Mesenchymal stem cell (in vitro differentiated cells and primary cell): ENCODE measurements at regions not wholly inside any gene's neighbourhood (a gene's known extent, or its start where the extent isn't known, plus 50 kb on each side); places are given as distances from the start of the nearest gene placed in this dataset.
"Not testable (repeated sequence)": the region's sequence is repeated elsewhere in the genome, so short reads cannot be mapped to it uniquely, and the experiment has no call there.

Experiments used
- DNase-seq: peaks from one replicate; pipeline ENCODE4 v3.0.0-alpha.2; 2013
- H2AFZ ChIP-seq: one replicate; pipeline ENCODE4 v1.6.1; 2013; ENCODE audit warnings: low read depth, mild to moderate bottlenecking, control low read depth, inconsistent platforms, low read length, moderate library complexity
- H2AK5ac ChIP-seq: 2 replicates; pipeline ENCODE4 v1.6.1; 2013; ENCODE audit warnings: low read length, moderate library complexity, mild to moderate bottlenecking, inconsistent platforms; ENCODE audit not compliant: severe bottlenecking
- H2BK120ac ChIP-seq: one replicate; pipeline ENCODE4 v1.6.1; 2013; ENCODE audit warnings: low read depth, mild to moderate bottlenecking, inconsistent platforms, low read length, moderate library complexity
- H2BK12ac ChIP-seq, 2 experiments: one replicate each; pipeline ENCODE4 v1.6.1; 2013; ENCODE audit warnings: inconsistent platforms in 2 of 2, low read length in 2 of 2, mild to moderate bottlenecking in 2 of 2, moderate library complexity in 2 of 2, control low read depth in 1 of 2
- H2BK15ac ChIP-seq: one replicate; pipeline ENCODE4 v1.6.1; 2013; ENCODE audit warnings: mild to moderate bottlenecking, low read depth, inconsistent platforms; ENCODE audit not compliant: poor library complexity, severe bottlenecking
- H2BK5ac ChIP-seq: 2 replicates; pipeline ENCODE4 v1.6.1; 2013; ENCODE audit warnings: low read depth, mild to moderate bottlenecking, low read length, control low read depth, inconsistent platforms; ENCODE audit not compliant: poor library complexity, severe bottlenecking
- H3K14ac ChIP-seq, 2 experiments: one replicate each; pipeline ENCODE4 v1.6.1; 2013; ENCODE audit warnings: inconsistent platforms in 2 of 2, low read length in 2 of 2, control low read depth in 1 of 2, mild to moderate bottlenecking in 1 of 2, moderate library complexity in 1 of 2
- H3K18ac ChIP-seq, 2 experiments: one replicate each; pipeline ENCODE4 v1.6.1; 2013; ENCODE audit warnings: inconsistent platforms in 2 of 2, low read length in 2 of 2, control low read depth in 1 of 2, low read depth in 1 of 2, mild to moderate bottlenecking in 1 of 2
- H3K23ac ChIP-seq, 2 experiments: one replicate each; pipeline ENCODE4 v1.6.1; 2013; ENCODE audit warnings: inconsistent platforms in 2 of 2, low read length in 2 of 2, mild to moderate bottlenecking in 2 of 2, moderate library complexity in 2 of 2, control low read depth in 1 of 2
- H3K27ac ChIP-seq: 2 replicates; pipeline ENCODE4 v1.5.1; 2013; ENCODE audit warnings: mild to moderate bottlenecking, moderate library complexity, low read length, control low read depth, inconsistent platforms; ENCODE audit not compliant: poor library complexity, severe bottlenecking
- H3K27me3 ChIP-seq, 2 experiments: 2 replicates each; pipeline versions ENCODE4 v1.6.1 to v1.7.0; 2013; ENCODE audit warnings: low read length in 2 of 2, mild to moderate bottlenecking in 2 of 2, moderate library complexity in 2 of 2, control low read depth in 1 of 2, inconsistent platforms in 1 of 2; ENCODE audit not compliant: control insufficient read depth in 1 of 2, insufficient read depth in 1 of 2
- H3K36me3 ChIP-seq, 2 experiments: 2 replicates each; pipeline versions ENCODE4 v1.6.1 to v1.7.0; 2013; ENCODE audit warnings: low read length in 2 of 2, control low read depth in 1 of 2, inconsistent platforms in 1 of 2, low read depth in 1 of 2, mild to moderate bottlenecking in 1 of 2; ENCODE audit not compliant: insufficient read depth in 2 of 2, control insufficient read depth in 1 of 2
- H3K4ac ChIP-seq, 2 experiments: one replicate each; pipeline ENCODE4 v1.6.1; 2013; ENCODE audit warnings: inconsistent platforms in 2 of 2, low read length in 2 of 2, mild to moderate bottlenecking in 2 of 2, moderate library complexity in 2 of 2, control low read depth in 1 of 2, low read depth in 1 of 2
- H3K4me1 ChIP-seq: 2 replicates; pipeline ENCODE4 v1.6.1; 2013; ENCODE audit warnings: low read depth, low read length, control low read depth; ENCODE audit not compliant: control insufficient read depth, insufficient read depth
- H3K4me2 ChIP-seq: 2 replicates; pipeline ENCODE4 v1.6.1; 2013; ENCODE audit warnings: low read length, mild to moderate bottlenecking, inconsistent platforms; ENCODE audit not compliant: poor library complexity, severe bottlenecking
- H3K4me3 ChIP-seq, 2 experiments: 2 replicates each; pipeline versions ENCODE4 v1.5.1 to v1.7.0; 2013; ENCODE audit warnings: low read length in 2 of 2, mild to moderate bottlenecking in 2 of 2, control low read depth in 1 of 2, low read depth in 1 of 2; ENCODE audit not compliant: insufficient read depth in 1 of 2
- H3K79me1 ChIP-seq: replicated peaks from 2 replicates; pipeline ENCODE4 v1.6.1; 2013; ENCODE audit warnings: mild to moderate bottlenecking, control low read depth, low read length, inconsistent platforms; ENCODE audit not compliant: poor library complexity, severe bottlenecking
- H3K9ac ChIP-seq: 2 replicates; pipeline ENCODE4 v1.7.0; 2013; ENCODE audit warnings: mild to moderate bottlenecking, low read length, moderate library complexity
- H3K9me3 ChIP-seq: 2 replicates; pipeline ENCODE4 v1.7.0; 2013; ENCODE audit warnings: mild to moderate bottlenecking, low read length; ENCODE audit not compliant: control insufficient read depth
- H4K8ac ChIP-seq: one replicate; pipeline ENCODE4 v1.6.1; 2013; ENCODE audit warnings: inconsistent platforms, mild to moderate bottlenecking, low read length, moderate library complexity
- H4K91ac ChIP-seq: one replicate; pipeline ENCODE4 v1.6.1; 2013; ENCODE audit warnings: mild to moderate bottlenecking, low read length, inconsistent platforms
- WGBS: methylation state at CpG from one replicate; pipeline ENCODE4 v1.1.7; 2013; ENCODE audit warnings: mixed read lengths; 5-methylcytosine and 5-hydroxymethylcytosine counted together

DNA sequence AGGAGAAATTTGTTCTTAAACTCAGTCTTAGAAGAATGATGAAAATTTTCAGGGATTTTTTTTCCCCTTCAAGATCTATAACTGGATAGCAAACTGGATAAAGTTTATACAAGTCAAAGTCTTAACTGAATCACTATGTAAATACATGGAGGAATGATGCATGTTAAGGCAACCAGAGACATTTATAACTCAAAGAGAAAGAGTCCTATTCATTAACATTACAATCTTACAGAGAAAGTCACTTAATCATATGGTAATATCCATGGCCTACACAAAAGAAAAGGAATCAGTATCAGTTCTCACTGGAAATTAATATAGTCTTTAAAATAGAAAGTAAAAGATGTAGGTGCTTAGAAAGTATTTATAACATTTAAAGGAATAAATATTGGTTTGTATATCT, 869.1 kb downstream of the TBL1XR1 start:
- Histone ChIP-seq H4K8ac (no peak overlapping the region), H3K9me3 (no peaks in the 10 kb centered on the region), H3K27me3 (no peaks in the 10 kb centered on the region), H2BK5ac (no peak overlapping the region), H2AFZ (no peak overlapping the region), H3K79me1 (no peaks in the 10 kb centered on the region), H2AK5ac (no peak overlapping the region), H3K36me3 (no peaks in the 10 kb centered on the region), H3K18ac (no peak overlapping the region), H3K9ac (no peak overlapping the region), H3K4ac (no peak overlapping the region), H3K14ac (no peak overlapping the region), H2BK15ac (no peak overlapping the region), H2BK120ac (no peak overlapping the region), H3K4me3 (no peak overlapping the region), H3K4me1 (no peaks in the 10 kb centered on the region), H3K27ac (no peak overlapping the region), H3K23ac (no peak overlapping the region), H3K4me2 (no peak overlapping the region), H4K91ac (no peak overlapping the region), H2BK12ac (no peak overlapping the region)
- DNase-seq, result no peak

DNA sequence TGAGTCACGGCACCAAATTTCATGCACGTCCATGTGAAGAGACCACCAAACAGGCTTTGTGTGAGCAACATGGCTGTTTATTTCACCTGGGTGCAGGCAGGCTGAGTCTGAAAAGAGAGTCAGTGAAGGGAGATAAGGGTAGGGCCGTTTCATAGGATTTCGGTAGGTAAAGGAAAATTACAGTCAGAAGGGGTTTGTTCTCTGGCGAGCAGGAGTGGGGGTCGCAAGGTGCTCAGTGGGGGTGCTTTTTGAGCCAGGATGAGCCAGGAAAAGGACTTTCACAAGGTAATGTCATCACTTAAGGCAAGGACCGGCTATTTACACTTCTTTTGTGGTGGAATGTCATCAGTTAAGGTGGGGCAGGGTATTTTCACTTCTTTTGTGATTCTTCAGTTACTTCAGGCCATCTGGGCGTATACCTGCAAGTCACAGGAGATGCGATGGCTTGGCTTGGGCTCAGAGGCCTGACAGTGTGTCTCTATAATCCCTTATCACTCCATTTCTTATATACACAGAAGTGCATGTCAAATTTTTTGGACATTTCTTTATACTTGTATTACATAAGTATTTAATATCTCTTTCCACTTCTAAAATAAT, 870.3 kb downstream of the TBL1XR1 start:
- not testable (repeated sequence) for H3K4ac ChIP-seq, H3K4me3 ChIP-seq, H3K36me3 ChIP-seq, H3K79me1 ChIP-seq, H2AK5ac ChIP-seq, H2BK12ac ChIP-seq, H3K23ac ChIP-seq, H2BK15ac ChIP-seq, DNase-seq, H4K8ac ChIP-seq, H3K4me2 ChIP-seq, H3K27ac ChIP-seq, H4K91ac ChIP-seq, H2BK120ac ChIP-seq, H3K9ac ChIP-seq, H3K9me3 ChIP-seq, H2AFZ ChIP-seq, H3K27me3 ChIP-seq, H3K14ac ChIP-seq, H2BK5ac ChIP-seq, H3K18ac ChIP-seq, H3K4me1 ChIP-seq
- 35% methylated on average over 6 of the region's 9 CpGs for WGBS

GRCh38 chr3:176321532-176321931, 875.8 kb downstream of the TBL1XR1 start:
- not testable (repeated sequence) for H2BK120ac ChIP-seq, H3K4ac ChIP-seq, H3K23ac ChIP-seq, H3K27ac ChIP-seq, H3K27me3 ChIP-seq, H3K4me3 ChIP-seq, H3K18ac ChIP-seq, H4K91ac ChIP-seq, H2BK12ac ChIP-seq, H3K36me3 ChIP-seq, H2AK5ac ChIP-seq, H4K8ac ChIP-seq, H3K9me3 ChIP-seq, H3K9ac ChIP-seq, H3K79me1 ChIP-seq, DNase-seq, H2BK5ac ChIP-seq, H3K4me2 ChIP-seq, H3K4me1 ChIP-seq, H2AFZ ChIP-seq, H3K14ac ChIP-seq, H2BK15ac ChIP-seq
- WGBS, result 63% methylated on average over 7 of the region's 8 CpGs

DNA sequence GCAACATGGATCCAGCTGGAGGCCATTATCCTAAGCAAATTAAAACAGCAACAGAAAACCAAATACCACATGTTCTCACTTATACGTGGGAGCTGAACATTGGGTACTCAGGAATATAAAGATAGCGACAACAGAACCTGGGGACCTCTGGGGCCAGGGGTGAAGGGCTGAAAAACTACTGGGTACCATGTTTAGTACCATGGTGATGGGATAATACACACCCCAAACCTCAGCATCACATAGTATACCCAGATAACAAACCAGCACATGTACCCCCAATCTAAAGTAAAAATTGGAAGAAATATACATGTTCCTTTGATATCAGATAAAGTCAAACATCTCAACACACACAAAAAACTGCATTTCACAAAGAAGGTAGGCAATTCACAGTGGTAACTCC, 876.2 kb downstream of the TBL1XR1 start:
- H4K91ac ChIP-seq, result no peak overlapping the region
- no peak overlapping the region for H3K4me3 ChIP-seq
- H3K36me3 ChIP-seq, result no peaks in the 10 kb centered on the region
- no peak overlapping the region for H4K8ac ChIP-seq
- H2AFZ ChIP-seq, result no peak overlapping the region
- H2BK120ac ChIP-seq, result no peak overlapping the region
- H2BK12ac ChIP-seq, result no peak overlapping the region
- DNase-seq, result no peak
- H3K27me3 ChIP-seq, result no peaks in the 10 kb centered on the region
- H3K79me1 ChIP-seq, result no peaks in the 10 kb centered on the region
- H3K9ac ChIP-seq, result no peak overlapping the region
- no CpG with 5 or more reads among the region's 2 CpGs for WGBS
- no peak overlapping the region for H2BK15ac ChIP-seq
- no peaks in the 10 kb centered on the region for H3K4me1 ChIP-seq
- peaks cover 2% of the 10 kb centered on the region for H3K9me3 ChIP-seq
- no peak overlapping the region for H3K18ac ChIP-seq
- H2AK5ac ChIP-seq, result no peak overlapping the region
- H3K23ac ChIP-seq, result no peak overlapping the region
- no peak overlapping the region for H3K4me2 ChIP-seq
- no peak overlapping the region for H3K27ac ChIP-seq
- no peak overlapping the region for H3K14ac ChIP-seq
- no peak overlapping the region for H3K4ac ChIP-seq
- no peak overlapping the region for H2BK5ac ChIP-seq
